NCI-H2081 (cell line): ENCODE measurements at regions not wholly inside any gene's neighbourhood (a gene's known extent, or its start where the extent isn't known, plus 50 kb on each side); places are given as distances from the start of the nearest gene placed in this dataset.
"Not testable (repeated sequence)": the region's sequence is repeated elsewhere in the genome, so short reads cannot be mapped to it uniquely, and the experiment has no call there.

Experiments used
- DNase-seq, 2 experiments: peaks; one replicate each; lab custom pipeline; 2025; lab: John Stamatoyannopoulos, UW

DNA sequence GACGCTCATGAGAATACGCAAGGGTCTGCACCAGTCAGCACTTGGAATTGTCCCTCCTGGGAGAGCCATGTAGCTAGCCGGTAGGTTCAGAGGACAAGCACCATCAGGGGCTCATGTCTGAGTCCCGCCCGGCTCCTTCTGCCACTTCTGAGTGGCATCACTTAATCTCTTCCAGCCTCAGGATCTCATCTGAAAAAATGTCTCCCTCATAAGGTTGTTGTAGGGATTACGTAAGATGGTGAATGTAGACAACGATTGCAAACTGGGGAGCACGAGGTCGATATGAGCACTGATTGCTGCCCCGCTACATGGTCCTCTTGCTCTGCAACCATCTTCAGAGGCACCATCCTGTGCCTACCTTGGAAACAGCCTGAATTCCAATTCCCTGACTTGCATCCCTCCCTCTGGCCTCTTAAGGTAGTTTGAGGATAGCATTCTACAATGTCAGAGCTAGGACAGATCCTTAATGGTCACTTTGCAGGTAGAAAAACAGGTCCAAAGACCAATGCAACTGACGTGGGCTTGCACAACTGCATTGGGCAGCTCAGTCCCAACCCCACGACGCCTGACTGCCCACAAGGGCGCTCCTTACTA lies 115.8 kb upstream of the TMEM45B start:
- DNase-seq = no peak

- no peak for DNase-seq
Observed at GRCh38 chr11:129700701-129701100, 114.9 kb upstream of the TMEM45B start.

- no peak for DNase-seq
Observed at GRCh38 chr11:129701706-129702105, 113.9 kb upstream of the TMEM45B start.

DNA sequence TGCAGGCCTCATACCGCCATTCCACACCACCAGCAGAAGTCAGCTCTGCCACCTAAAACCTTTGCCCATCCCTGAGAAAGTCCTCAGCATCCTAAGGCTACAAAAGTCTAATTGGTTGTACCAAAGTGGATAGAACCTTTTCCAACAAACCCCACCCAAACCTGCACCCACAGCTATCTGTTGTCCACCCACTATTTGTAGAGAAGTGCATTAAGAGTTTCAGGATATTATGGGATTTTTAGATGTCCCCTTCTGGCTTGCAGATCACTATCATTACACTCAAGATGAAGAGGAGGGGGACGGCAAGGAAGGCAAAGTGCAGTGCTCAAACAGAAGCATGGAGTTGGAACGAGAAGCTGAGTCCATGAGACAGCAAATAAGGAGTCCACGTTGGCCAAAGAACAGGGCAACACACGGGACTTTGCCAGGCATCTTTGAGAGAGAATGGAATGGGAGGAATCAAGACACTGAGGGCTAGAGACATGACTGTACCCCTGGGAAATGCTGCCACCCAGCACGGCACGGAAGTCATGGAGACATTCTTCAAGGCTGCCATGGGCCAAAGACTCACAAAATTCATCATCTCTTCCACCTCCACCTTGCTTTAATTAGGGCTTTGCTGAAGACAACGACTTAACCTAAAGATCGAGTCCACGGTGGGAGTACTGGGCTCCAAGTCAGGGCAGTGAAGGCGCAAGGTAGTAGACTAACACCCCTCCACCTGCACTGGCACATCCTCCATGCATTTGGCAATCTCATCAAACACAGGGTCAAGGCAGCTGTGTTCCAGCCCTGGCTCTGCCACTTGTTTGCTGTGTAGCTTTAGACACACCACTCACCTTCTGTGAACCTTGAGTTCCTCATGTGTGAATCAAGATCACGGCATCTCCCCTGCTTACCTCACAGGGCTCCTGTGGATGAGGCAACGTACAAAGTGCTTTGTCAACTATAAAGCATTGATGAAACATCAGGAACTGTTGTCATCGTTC lies 112.9 kb upstream of the TMEM45B start:
- no peak for DNase-seq

DNA sequence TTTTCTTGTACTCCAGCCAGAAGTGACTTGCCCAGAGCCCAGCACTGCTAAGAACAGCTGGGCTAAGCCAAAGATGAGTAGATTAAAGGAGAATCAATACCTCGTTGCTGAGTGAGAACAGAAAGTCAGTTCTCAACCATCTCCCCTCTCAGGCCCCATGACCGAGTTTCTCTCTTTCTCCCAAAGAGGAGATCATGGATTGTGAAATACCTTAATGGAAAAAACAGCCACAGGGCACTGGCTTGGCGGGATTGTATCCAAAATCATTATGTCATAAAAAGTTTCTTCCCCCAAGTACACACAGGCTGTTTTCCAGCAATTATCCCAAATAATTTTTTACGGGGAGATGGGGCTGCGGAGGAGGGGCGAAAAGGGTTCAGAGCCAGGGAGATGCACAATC lies 111.8 kb upstream of the TMEM45B start:
- no peak for DNase-seq

GRCh38 chr11:129704831-129705230 lies 110.8 kb upstream of the TMEM45B start:
- no peak for DNase-seq

DNA sequence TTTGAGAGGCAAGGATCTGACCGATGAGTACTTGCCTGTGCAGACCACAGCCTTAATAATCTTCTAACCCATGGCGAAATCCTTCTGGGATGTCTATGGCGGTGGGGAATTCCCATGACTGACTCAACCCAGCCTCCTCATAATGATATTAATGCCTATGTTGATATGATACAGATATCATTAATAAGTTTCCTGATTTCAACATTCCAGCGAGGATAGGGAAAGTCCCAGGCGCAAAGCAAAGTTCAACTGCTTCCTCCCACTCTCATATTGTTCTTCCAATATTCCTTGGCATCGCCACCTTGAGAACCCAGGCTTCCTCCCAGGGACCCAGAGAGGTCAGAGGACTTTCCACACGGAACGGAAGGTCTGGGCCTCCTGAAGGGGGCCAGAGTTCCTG lies 110.3 kb upstream of the TMEM45B start:
- DNase-seq = no peak

GRCh38 chr11:129705933-129706332 lies 109.7 kb upstream of the TMEM45B start:
- DNase-seq = no peak

DNA sequence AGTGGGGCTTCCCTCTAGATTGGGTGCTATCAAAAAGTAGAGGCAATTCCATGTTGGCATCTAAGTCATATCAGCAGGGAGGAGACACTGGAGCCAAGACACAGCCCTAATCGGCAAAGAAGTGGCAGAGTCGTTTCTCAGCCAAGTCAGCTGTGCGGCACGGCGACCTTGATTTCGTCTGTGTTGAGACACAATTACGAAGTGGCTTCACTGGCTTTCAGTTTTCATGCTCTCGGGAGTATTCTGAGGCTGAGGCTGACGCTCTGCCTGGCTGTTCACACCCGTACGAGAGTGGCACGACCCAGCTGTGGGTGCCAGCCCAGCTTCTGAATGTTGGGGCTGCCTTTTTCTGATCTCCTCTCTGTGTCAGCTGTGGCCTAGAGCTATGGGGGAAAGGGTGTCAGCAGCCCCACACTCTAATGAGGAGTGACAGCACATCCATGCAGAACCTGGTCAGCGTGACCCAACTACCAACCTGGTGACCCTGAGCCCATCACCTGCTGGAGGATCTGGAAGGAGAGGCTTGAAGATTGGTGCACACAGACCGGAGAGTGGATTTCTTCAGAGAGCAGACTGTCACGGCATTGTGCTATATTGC lies 105.7 kb upstream of the TMEM45B start:
- no peak for DNase-seq

GRCh38 chr11:129710423-129710822 lies 105.2 kb upstream of the TMEM45B start:
- no peak for DNase-seq

DNA sequence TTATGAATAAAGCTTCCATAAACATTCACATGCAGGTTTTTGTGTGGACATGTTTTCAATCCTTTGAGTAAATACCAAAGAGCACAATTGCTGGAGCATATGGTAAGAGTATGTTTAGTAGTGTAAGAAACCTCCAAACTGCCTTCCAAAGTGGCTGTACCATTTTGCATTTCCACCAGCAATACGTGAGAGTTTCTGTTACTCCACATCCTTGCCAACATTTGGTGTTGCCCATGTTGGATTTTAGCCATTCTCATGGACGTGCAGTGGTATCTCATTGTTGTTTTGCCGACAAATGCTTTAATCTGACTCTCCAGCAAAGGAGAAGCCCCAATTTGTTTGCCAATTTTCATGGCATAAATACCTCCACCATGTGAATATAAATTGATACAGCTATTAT lies 103.9 kb upstream of the TMEM45B start:
- no peak for DNase-seq

DNA sequence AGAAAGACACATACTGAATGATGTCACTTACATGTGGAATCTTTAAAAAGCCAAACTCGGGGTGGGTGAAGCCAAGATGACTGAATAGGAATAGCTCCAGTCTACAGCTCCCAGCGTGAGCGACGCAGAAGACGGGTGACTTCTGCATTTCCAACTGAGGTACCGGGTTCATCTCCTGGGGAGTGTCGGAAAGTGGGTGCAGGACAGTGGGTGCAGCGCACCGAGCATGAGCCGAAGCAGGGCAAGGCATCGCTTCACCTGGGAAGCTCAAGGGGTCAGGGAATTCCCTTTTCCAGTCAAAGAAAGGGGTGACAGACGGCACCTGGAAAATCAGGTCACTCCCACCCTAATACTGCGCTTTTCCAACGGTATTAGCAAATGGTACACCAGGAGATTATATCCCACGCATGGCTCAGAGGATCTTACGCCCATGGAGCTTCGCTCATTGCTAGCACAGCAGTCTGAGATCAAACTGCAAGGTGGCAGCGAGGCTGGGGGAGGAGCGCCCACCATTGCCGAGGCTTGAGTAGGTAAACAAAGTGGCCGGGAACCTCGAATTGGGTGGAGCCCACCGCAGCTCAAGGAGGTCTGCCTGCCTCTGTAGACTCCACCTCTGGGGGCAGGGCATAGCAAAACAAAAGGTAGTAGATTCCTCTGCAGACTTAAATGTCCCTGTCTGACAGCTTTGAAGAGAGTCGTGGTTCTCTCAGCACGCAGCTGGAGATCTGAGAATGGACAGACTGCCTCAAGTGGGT lies 103.0 kb upstream of the TMEM45B start:
- DNase-seq = not testable (repeated sequence)

GRCh38 chr11:129719037-129719436 lies 96.6 kb upstream of the TMEM45B start:
- DNase-seq = no peak

DNA sequence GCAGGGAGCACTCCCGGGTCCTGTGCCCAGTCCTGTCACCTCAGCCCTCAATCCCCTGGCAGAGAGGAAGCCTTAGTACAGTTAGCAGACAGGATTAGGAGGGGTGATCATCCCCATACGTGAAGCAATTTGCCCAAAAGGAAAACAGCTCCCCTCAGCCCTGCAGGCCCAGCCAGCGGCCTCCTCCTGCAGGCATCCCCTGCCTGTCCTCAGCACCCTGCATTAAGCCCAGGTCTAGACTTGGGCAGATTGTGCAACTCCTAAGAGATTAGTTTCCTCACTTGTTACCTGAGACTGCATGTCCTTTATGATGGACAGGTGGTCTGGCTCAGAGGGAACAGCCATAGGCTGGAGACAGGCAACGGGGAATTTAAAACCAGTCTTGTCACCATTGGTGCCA lies 95.5 kb upstream of the TMEM45B start:
- DNase-seq = no peak

- no peak for DNase-seq
Observed at GRCh38 chr11:129720994-129721393, 94.7 kb upstream of the TMEM45B start.

- DNase-seq = no peak
Observed at GRCh38 chr11:129721685-129722084, 94.0 kb upstream of the TMEM45B start.

GRCh38 chr11:129722529-129722928 lies 93.1 kb upstream of the TMEM45B start:
- DNase-seq = no peak

- no peak for DNase-seq
Observed at GRCh38 chr11:129723146-129723760, 92.4 kb upstream of the TMEM45B start.

GRCh38 chr11:129723761-129724162 lies 91.9 kb upstream of the TMEM45B start:
- no peak for DNase-seq

- no peak for DNase-seq
Observed at GRCh38 chr11:129724866-129725265, 90.8 kb upstream of the TMEM45B start.

DNA sequence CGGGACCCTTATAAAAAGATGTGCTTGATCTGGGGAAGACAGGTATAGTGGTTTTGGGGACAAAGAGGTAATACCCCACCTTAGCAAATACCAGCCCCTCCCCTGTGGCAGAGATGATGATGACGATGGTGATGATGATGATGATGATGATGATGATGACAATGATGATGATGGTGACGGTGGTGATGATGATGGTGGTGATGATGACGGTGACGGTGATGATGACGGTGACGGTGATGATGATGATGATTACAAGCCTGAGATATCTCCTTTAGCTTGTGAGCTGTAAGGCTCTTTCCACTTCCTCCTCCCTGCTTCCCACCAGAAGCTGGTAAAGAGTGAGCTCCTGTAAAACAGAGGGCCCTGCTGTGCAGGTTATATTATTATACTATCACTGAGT lies 89.5 kb upstream of the TMEM45B start:
- DNase-seq = no peak

GRCh38 chr11:129728581-129728980 lies 87.1 kb upstream of the TMEM45B start:
- DNase-seq = peak; percentile 77 to 90
